HG03095 (cell line): ENCODE measurements at regions not wholly inside any gene's neighbourhood (a gene's known extent, or its start where the extent isn't known, plus 50 kb on each side); places are given as distances from the start of the nearest gene placed in this dataset.

ENCODE experiments used
- ATAC-seq: cut with Tn5 transposase; IDR thresholded peaks from one replicate; pipeline ENCODE4 v1.9.1; 2021; ENCODE audit warnings: moderate library complexity; ENCODE audit not compliant: unreplicated experiment

GRCh38 chr20:52592567-52592966 lies 379.6 kb upstream of the TSHZ2 start:
- ATAC-seq, result no peak

- ATAC-seq, result no peak
Measured at GRCh38 chr20:52590100-52590499, 382.1 kb upstream of the TSHZ2 start.

- no peak for ATAC-seq
Measured at GRCh38 chr20:52589251-52589812, 382.8 kb upstream of the TSHZ2 start.

- ATAC-seq, result no peak
Measured at GRCh38 chr20:52586660-52587059, 385.5 kb upstream of the TSHZ2 start.

- no peak for ATAC-seq
Measured at GRCh38 chr20:52585333-52585732, 386.8 kb upstream of the TSHZ2 start.

GRCh38 chr20:52578559-52578958 lies 387.0 kb upstream of the ZFP64 start:
- no peak for ATAC-seq

- ATAC-seq, result no peak
Measured at GRCh38 chr20:52577696-52578095, 386.1 kb upstream of the ZFP64 start.

- no peak for ATAC-seq
Measured at GRCh38 chr20:52572687-52573086, 381.1 kb upstream of the ZFP64 start.

GRCh38 chr20:52569201-52569600 lies 377.6 kb upstream of the ZFP64 start:
- no peak for ATAC-seq

GRCh38 chr20:52565614-52566013 lies 374.0 kb upstream of the ZFP64 start:
- no peak for ATAC-seq

- ATAC-seq, result no peak
Measured at GRCh38 chr20:52564594-52564993, 373.0 kb upstream of the ZFP64 start.

- no peak for ATAC-seq
Measured at GRCh38 chr20:52552181-52552872, 360.7 kb upstream of the ZFP64 start.

GRCh38 chr20:52542131-52542530 lies 350.6 kb upstream of the ZFP64 start:
- no peak for ATAC-seq

- ATAC-seq, result no peak
Measured at GRCh38 chr20:52540509-52540908, 348.9 kb upstream of the ZFP64 start.

- ATAC-seq, result no peak
Measured at GRCh38 chr20:52539891-52540290, 348.3 kb upstream of the ZFP64 start.

- no peak for ATAC-seq
Measured at GRCh38 chr20:52536841-52537400, 345.3 kb upstream of the ZFP64 start.

- ATAC-seq, result no peak
Measured at GRCh38 chr20:52536040-52536439, 344.5 kb upstream of the ZFP64 start.

GRCh38 chr20:52534616-52535015 lies 343.0 kb upstream of the ZFP64 start:
- ATAC-seq, result no peak

GRCh38 chr20:52533401-52533800 lies 341.8 kb upstream of the ZFP64 start:
- no peak for ATAC-seq

GRCh38 chr20:52532674-52533073 lies 341.1 kb upstream of the ZFP64 start:
- ATAC-seq, result no peak

- no peak for ATAC-seq
Measured at GRCh38 chr20:52530571-52530970, 339.0 kb upstream of the ZFP64 start.

- ATAC-seq, result no peak
Measured at GRCh38 chr20:52529826-52530225, 338.2 kb upstream of the ZFP64 start.

- no peak for ATAC-seq
Measured at GRCh38 chr20:52524861-52525260, 333.3 kb upstream of the ZFP64 start.
